GM10248 (cell line): ENCODE measurements at regions not wholly inside any gene's neighbourhood (a gene's known extent, or its start where the extent isn't known, plus 50 kb on each side); places are given as distances from the start of the nearest gene placed in this dataset.
"Not testable (repeated sequence)": the region's sequence is repeated elsewhere in the genome, so short reads cannot be mapped to it uniquely, and the experiment has no call there.

Source experiments
- CTCF ChIA-PET: fragments of 300-600 bp; sonication (Branson Sonifier 250); formaldehyde crosslinking; extraction: SDS; loops from one replicate; lab custom pipeline; 2021; ENCODE audit warnings: antibody characterized with exemption; lab: Yijun Ruan, JAX
- POLR2A ChIA-PET: fragments of 350-650 bp; sonication (Branson Sonifier 250); formaldehyde crosslinking; extraction: SDS; loops from one replicate; lab custom pipeline; 2020; ENCODE audit warnings: antibody characterized with exemption; lab: Yijun Ruan, JAX
- DNase-seq: peaks from one replicate; pipeline ENCODE4 v3.0.0; 2012; ENCODE audit errors: extremely low spot score
- CTCF ChIP-seq: IDR thresholded peaks from 2 replicates; pipeline ENCODE4 v1.5.1; 2012; ENCODE audit warnings: mild to moderate bottlenecking, low read depth; ENCODE audit errors: extremely low read depth, missing control alignments, control extremely low read depth

GRCh38 chr6:126888727-126889725 is 229.4 kb upstream of the RSPO3 start:
- ChIA-PET POLR2A (no interaction called here), CTCF (interaction anchor here (0.9 to 1.4 kb wide), 3 partner anchors 10 to 32 kb away, joined by 3 to 4 read pairs (median 4); no protein-coding TSS in a partner anchor)

GRCh38 chr6:126890055-126890454 is 228.4 kb upstream of the RSPO3 start:
- ChIA-PET POLR2A (no interaction called here), CTCF (interaction anchor here (0.9 kb wide), 1 partner anchor 11 kb away, joined by 3 read pairs; no protein-coding TSS in a partner anchor)
- TF ChIP-seq CTCF = no peak
- no peak for DNase-seq

More at GRCh38 chr6:126888727-126889725, 229.4 kb upstream of the RSPO3 start:
- TF ChIP-seq CTCF = no peak
- DNase-seq = no peak

- CTCF ChIA-PET = no interaction called here
- DNase-seq = no peak
- POLR2A ChIA-PET = no interaction called here
- TF ChIP-seq CTCF = no peak
Measured at GRCh38 chr6:126891158-126891557, 227.3 kb upstream of the RSPO3 start.

- DNase-seq, CTCF ChIA-PET, POLR2A ChIA-PET: not testable (repeated sequence)
Measured at GRCh38 chr6:126892869-126893268, 225.6 kb upstream of the RSPO3 start.

GRCh38 chr6:126897758-126898157 is 220.7 kb upstream of the RSPO3 start:
- DNase-seq = no peak
- ChIA-PET POLR2A (no interaction called here), CTCF (no interaction called here)
- TF ChIP-seq CTCF = no peak

GRCh38 chr6:126904176-126904575 is 214.3 kb upstream of the RSPO3 start:
- TF ChIP-seq CTCF = no peak
- ChIA-PET POLR2A (no interaction called here), CTCF (interaction anchor here (1.1 to 1.4 kb wide), 2 partner anchors 14 to 16 kb away, joined by 3 to 4 read pairs; no protein-coding TSS in a partner anchor)
- DNase-seq = no peak

- CTCF ChIA-PET = interaction anchor here (0.9 to 1.5 kb wide), 3 partner anchors 9 to 97 kb away, joined by 3 read pairs; no protein-coding TSS in a partner anchor
- POLR2A ChIA-PET = no interaction called here
- TF ChIP-seq CTCF = no peak
- no peak for DNase-seq
Measured at GRCh38 chr6:126905917-126906316, 212.6 kb upstream of the RSPO3 start.
